HG03469 (cell line): ENCODE measurements at regions not wholly inside any gene's neighbourhood (a gene's known extent, or its start where the extent isn't known, plus 50 kb on each side); places are given as distances from the start of the nearest gene placed in this dataset.

Experiments
- ATAC-seq: cut with Tn5 transposase; IDR thresholded peaks from one replicate; pipeline ENCODE4 v1.9.1; 2021; ENCODE audit warnings: mild to moderate bottlenecking, moderate library complexity, moderate number of reproducible peaks; ENCODE audit not compliant: unreplicated experiment

- no peak for ATAC-seq
Measured at GRCh38 chr13:64305246-64305645, 2889.6 kb upstream of the PCDH20 start.

GRCh38 chr13:64300239-64300638 is 2884.6 kb upstream of the PCDH20 start:
- ATAC-seq: no peak

GRCh38 chr13:64293923-64294322 is 2878.3 kb upstream of the PCDH20 start:
- no peak for ATAC-seq

GRCh38 chr13:64289702-64290101 is 2874.1 kb upstream of the PCDH20 start:
- no peak for ATAC-seq

GRCh38 chr13:64283926-64284325 is 2868.3 kb upstream of the PCDH20 start:
- ATAC-seq: no peak

GRCh38 chr13:64278493-64278892 is 2862.8 kb upstream of the PCDH20 start:
- ATAC-seq: no peak

GRCh38 chr13:64277097-64277496 is 2861.4 kb upstream of the PCDH20 start:
- ATAC-seq: no peak

- no peak for ATAC-seq
Measured at GRCh38 chr13:64276232-64276631, 2860.6 kb upstream of the PCDH20 start.

GRCh38 chr13:64274481-64275217 is 2859.0 kb upstream of the PCDH20 start:
- ATAC-seq: no peak

GRCh38 chr13:64273780-64274179 is 2858.1 kb upstream of the PCDH20 start:
- ATAC-seq: no peak

GRCh38 chr13:64272681-64273080 is 2857.0 kb upstream of the PCDH20 start:
- no peak for ATAC-seq

GRCh38 chr13:64266024-64266423 is 2850.4 kb upstream of the PCDH20 start:
- no peak for ATAC-seq

- ATAC-seq: no peak
Measured at GRCh38 chr13:64263285-64263684, 2847.6 kb upstream of the PCDH20 start.

- no peak for ATAC-seq
Measured at GRCh38 chr13:64256751-64257150, 2841.1 kb upstream of the PCDH20 start.

- ATAC-seq: no peak
Measured at GRCh38 chr13:64255988-64256387, 2840.3 kb upstream of the PCDH20 start.

- ATAC-seq: no peak
Measured at GRCh38 chr13:64248371-64249065, 2832.9 kb upstream of the PCDH20 start.

GRCh38 chr13:64239372-64239771 is 2823.7 kb upstream of the PCDH20 start:
- no peak for ATAC-seq

GRCh38 chr13:64234255-64234654 is 2818.6 kb upstream of the PCDH20 start:
- no peak for ATAC-seq

GRCh38 chr13:64223016-64223415 is 2807.4 kb upstream of the PCDH20 start:
- no peak for ATAC-seq

GRCh38 chr13:64206430-64207225 is 2791.0 kb upstream of the PCDH20 start:
- no peak for ATAC-seq

GRCh38 chr13:64202517-64202916 is 2786.9 kb upstream of the PCDH20 start:
- ATAC-seq: no peak

- no peak for ATAC-seq
Measured at GRCh38 chr13:64197232-64197631, 2781.6 kb upstream of the PCDH20 start.
